OCI-LY7 (cell line): ENCODE measurements at regions not wholly inside any gene's neighbourhood (a gene's known extent, or its start where the extent isn't known, plus 50 kb on each side); places are given as distances from the start of the nearest gene placed in this dataset.

Source experiments
- BruUV-seq: library from RNA; stranded (reverse); fragments of 400-500 nt; replicated peaks from 2 replicates; lab custom pipeline; 2021; lab: Mats Ljungman, UMichigan
- CTCF ChIA-PET: fragments of 300-600 bp; sonication (Branson Sonifier 250); formaldehyde crosslinking; loops from one replicate; lab custom pipeline; 2022; ENCODE audit warnings: antibody characterized with exemption; ENCODE audit not compliant: unreplicated experiment; lab: Charles Lee
- POLR2A ChIA-PET: fragments of 300-600 bp; sonication (Branson Sonifier 250); formaldehyde crosslinking; loops from one replicate; lab custom pipeline; 2022; ENCODE audit warnings: antibody characterized with exemption; lab: Charles Lee
- DNase-seq: peaks from one replicate; pipeline ENCODE4 v3.0.0-alpha.2; 2015; ENCODE audit warnings: low spot score
- H2AFZ ChIP-seq: fragments of 200-600 bp; sonication (generic), shearing (Covaris generic); 2 replicates; pipeline ENCODE4 v1.6.1; 2014; ENCODE audit warnings: mild to moderate bottlenecking, antibody characterized with exemption, low read length, moderate library complexity
- H3K27ac ChIP-seq: fragments of 200-600 bp; sonication (generic); 2 replicates; pipeline ENCODE4 v1.5.1; 2014; ENCODE audit warnings: mixed run types, low read depth, mild to moderate bottlenecking, moderate library complexity, low read length, inconsistent platforms; ENCODE audit not compliant: poor library complexity, severe bottlenecking
- H3K36me3 ChIP-seq: fragments of 200-600 bp; sonication (generic); 2 replicates; pipeline ENCODE4 v1.6.1; 2014; ENCODE audit warnings: mild to moderate bottlenecking, antibody characterized with exemption, low read length, moderate library complexity, mixed read lengths; ENCODE audit not compliant: insufficient read depth
- H3K4me1 ChIP-seq: fragments of 200-600 bp; sonication (generic); 2 replicates; pipeline ENCODE4 v1.5.1; 2014; ENCODE audit warnings: mild to moderate bottlenecking, low read length; ENCODE audit not compliant: insufficient read depth, poor library complexity, severe bottlenecking
- H3K4me2 ChIP-seq: fragments of 200-600 bp; sonication (generic); 2 replicates; pipeline ENCODE4 v1.6.1; 2014; ENCODE audit warnings: mild to moderate bottlenecking, low read length
- H3K4me3 ChIP-seq: fragments of 200-600 bp; sonication (generic); 2 replicates; pipeline ENCODE4 v1.5.1; 2014; ENCODE audit warnings: mild to moderate bottlenecking, low read depth, low read length; ENCODE audit not compliant: poor library complexity, severe bottlenecking
- H3K79me2 ChIP-seq: fragments of 200-600 bp; sonication (generic); 2 replicates; pipeline ENCODE4 v1.6.1; 2016; ENCODE audit warnings: low read depth, mild to moderate bottlenecking, low read length, moderate library complexity, mixed read lengths; ENCODE audit not compliant: insufficient read depth
- H3K9me2 ChIP-seq: fragments of 200-600 bp; sonication (generic); 2 replicates; pipeline ENCODE4 v1.6.1; 2016; ENCODE audit warnings: mild to moderate bottlenecking, low read length, mixed read lengths; ENCODE audit not compliant: insufficient read depth
- H3K9me3 ChIP-seq: fragments of 200-600 bp; sonication (generic); 2 replicates; pipeline ENCODE4 v1.6.1; 2014; ENCODE audit warnings: mild to moderate bottlenecking, mixed run types, low read length, mixed read lengths
- H4K20me1 ChIP-seq: fragments of 200-600 bp; sonication (generic); 2 replicates; pipeline ENCODE4 v1.6.1; 2014; ENCODE audit warnings: mild to moderate bottlenecking, antibody characterized with exemption, low read length, moderate library complexity, mixed read lengths; ENCODE audit not compliant: insufficient read depth
- EZH2phosphoT487 ChIP-seq: fragments of 200-600 bp; sonication (generic); IDR thresholded peaks from 2 replicates; pipeline ENCODE4 v1.6.1; 2018; ENCODE audit warnings: low read depth, borderline replicate concordance, mild to moderate bottlenecking, mixed run types, antibody characterized with exemption, low read length, moderate library complexity, mixed read lengths
- intact Hi-C: fragments of 100-400 bp; cut with micrococcal nuclease; formaldehyde crosslinking; loops from one replicate; pipeline ENCODE4 v1.10.0; 2022; ENCODE audit not compliant: unreplicated experiment
- TF ChIP-seq, protein P1 (sequence below): fragments of 200-600 bp; sonication (generic); conservative IDR thresholded peaks from 2 replicates; pipeline ENCODE4 v1.5.1; 2014; ENCODE audit warnings: mild to moderate bottlenecking, antibody characterized with exemption, low read length, moderate library complexity, mixed read lengths

DNA sequence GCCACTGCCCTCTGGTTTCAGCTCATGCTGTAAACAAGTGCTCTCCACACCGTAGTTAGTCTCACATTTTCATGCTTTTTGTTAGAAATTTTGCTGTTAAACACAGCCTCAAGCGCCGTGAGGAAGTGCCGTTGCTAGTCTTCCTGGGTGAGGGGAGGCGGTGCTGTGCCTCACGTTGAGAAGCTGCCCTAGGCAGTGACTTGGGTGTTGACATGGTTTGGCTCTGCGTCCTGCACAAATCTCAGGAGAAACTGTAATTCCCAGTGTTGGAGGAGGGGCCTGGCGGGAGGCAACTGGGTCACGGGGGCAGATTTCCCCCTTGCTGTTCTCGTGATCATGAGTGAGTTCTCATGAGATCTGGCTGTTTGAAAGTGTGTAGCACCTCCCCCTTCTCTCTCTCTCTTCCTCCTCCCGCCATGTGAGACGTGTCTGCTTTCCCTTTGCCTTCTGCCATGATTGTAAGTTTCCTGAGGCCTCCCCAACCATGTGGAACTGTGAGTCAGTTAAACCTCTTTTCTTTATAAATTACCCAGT, 95.8 kb downstream of the ERMARD start:
- POLR2A ChIA-PET, result no interaction called here
- no TSS peak for BruUV-seq

DNA sequence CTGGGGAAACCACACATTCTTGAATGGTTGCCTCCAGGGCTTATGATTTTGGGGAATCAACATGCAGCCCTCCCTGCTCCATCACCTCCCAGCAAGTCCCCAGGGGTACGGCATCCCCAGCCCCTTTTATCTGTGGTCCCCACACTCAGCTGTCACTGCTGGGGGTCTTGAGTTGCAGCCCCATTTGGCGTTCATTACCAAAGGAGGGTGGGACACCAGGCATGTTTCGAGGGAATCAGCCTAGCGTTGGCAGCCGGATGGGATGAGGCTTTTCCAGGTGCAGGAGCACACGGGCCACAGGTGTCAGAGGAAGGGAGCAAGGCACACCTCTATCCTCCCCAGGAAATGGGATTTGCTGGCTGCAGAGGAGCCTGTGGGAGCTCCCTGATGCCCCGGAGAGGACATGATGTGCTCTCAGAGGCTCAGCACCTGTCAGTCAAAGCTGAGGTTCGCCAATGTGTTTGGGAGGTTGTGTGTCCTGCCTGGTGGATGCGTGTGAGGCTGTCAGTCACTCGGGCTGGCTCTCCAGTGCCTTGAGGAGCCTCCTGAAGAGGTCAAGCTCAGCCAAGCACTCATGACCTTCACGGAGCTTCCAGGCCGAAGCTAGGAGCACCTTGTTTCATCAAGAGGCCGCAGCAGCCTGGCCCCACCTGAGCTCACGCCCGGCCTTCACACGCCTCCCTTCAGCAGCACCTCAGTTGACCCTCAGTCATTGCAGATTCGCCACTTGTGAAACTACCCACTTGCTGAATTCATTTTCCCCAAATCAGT, 95.0 kb downstream of the ERMARD start:
- ChIA-PET CTCF (no interaction called here), POLR2A (interaction anchor here (0.6 kb wide), 1 partner anchor 36 kb away, joined by 3 read pairs; no protein-coding TSS in a partner anchor)
- Histone ChIP-seq H3K9me3 (no peaks in the 10 kb centered on the region), H3K4me2 (no peak overlapping the region), H3K36me3 (no peaks in the 10 kb centered on the region), H3K27ac (no peak overlapping the region), H4K20me1 (no peaks in the 10 kb centered on the region), H3K4me1 (peaks cover 18% of the 10 kb centered on the region), H3K79me2 (no peaks in the 10 kb centered on the region), H3K9me2 (no peaks in the 10 kb centered on the region), H2AFZ (no peak overlapping the region), H3K4me3 (no peak overlapping the region)
- TF ChIP-seq EZH2phosphoT487, result no peak
- TF ChIP-seq, protein P1, sequence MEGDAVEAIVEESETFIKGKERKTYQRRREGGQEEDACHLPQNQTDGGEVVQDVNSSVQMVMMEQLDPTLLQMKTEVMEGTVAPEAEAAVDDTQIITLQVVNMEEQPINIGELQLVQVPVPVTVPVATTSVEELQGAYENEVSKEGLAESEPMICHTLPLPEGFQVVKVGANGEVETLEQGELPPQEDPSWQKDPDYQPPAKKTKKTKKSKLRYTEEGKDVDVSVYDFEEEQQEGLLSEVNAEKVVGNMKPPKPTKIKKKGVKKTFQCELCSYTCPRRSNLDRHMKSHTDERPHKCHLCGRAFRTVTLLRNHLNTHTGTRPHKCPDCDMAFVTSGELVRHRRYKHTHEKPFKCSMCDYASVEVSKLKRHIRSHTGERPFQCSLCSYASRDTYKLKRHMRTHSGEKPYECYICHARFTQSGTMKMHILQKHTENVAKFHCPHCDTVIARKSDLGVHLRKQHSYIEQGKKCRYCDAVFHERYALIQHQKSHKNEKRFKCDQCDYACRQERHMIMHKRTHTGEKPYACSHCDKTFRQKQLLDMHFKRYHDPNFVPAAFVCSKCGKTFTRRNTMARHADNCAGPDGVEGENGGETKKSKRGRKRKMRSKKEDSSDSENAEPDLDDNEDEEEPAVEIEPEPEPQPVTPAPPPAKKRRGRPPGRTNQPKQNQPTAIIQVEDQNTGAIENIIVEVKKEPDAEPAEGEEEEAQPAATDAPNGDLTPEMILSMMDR, result no peak
- no peak for DNase-seq
- intact Hi-C loops, result no loop called here
- BruUV-seq, result no TSS peak

More for the DNA sequence above, 95.8 kb downstream of the ERMARD start:
- H3K36me3 ChIP-seq, result no peaks in the 10 kb centered on the region
- H3K9me3 ChIP-seq, result no peaks in the 10 kb centered on the region
- intact Hi-C loops, result no loop called here
- no peak overlapping the region for H3K4me3 ChIP-seq
- no peaks in the 10 kb centered on the region for H3K9me2 ChIP-seq
- peaks cover 18% of the 10 kb centered on the region for H3K4me1 ChIP-seq
- H4K20me1 ChIP-seq, result no peaks in the 10 kb centered on the region
- TF ChIP-seq, protein P1, result no peak
- no peak for TF ChIP-seq EZH2phosphoT487
- DNase-seq, result no peak
- CTCF ChIA-PET, result no interaction called here
- no peak overlapping the region for H3K27ac ChIP-seq
- H3K4me2 ChIP-seq, result no peak overlapping the region
- H2AFZ ChIP-seq, result no peak overlapping the region
- no peaks in the 10 kb centered on the region for H3K79me2 ChIP-seq
